Activated gamma-delta T cell treated with Interleukin-2 at 50 U/mL for 16 hours (primary cell): ENCODE measurements at regions not wholly inside any gene's neighbourhood (a gene's known extent, or its start where the extent isn't known, plus 50 kb on each side); places are given as distances from the start of the nearest gene placed in this dataset.
"Not testable (repeated sequence)": the region's sequence is repeated elsewhere in the genome, so short reads cannot be mapped to it uniquely, and the experiment has no call there.

Experiments used
- DNase-seq: peaks from one replicate; pipeline ENCODE4 v3.0.0-alpha.2; 2020

DNA sequence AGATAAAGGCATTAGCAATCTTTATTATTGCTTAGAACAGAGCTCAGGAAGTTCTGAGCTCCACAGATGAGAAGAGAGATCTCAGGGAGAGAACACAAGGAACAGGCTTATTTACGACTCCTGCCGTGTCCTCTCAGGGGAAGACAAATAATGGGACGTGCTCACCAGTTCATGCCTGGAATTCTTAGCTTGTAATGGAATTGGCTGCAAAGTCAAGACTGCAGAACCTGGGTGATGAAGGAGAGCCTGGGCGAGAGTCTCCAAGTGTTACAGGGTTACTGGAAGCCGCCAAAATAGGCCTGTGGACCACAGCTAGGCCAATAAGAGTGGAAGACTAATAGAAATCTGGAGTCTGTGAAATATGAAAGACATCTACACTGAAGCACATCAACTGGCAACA, 174.5 kb upstream of the ADAMTSL1 start:
- DNase-seq = no peak

DNA sequence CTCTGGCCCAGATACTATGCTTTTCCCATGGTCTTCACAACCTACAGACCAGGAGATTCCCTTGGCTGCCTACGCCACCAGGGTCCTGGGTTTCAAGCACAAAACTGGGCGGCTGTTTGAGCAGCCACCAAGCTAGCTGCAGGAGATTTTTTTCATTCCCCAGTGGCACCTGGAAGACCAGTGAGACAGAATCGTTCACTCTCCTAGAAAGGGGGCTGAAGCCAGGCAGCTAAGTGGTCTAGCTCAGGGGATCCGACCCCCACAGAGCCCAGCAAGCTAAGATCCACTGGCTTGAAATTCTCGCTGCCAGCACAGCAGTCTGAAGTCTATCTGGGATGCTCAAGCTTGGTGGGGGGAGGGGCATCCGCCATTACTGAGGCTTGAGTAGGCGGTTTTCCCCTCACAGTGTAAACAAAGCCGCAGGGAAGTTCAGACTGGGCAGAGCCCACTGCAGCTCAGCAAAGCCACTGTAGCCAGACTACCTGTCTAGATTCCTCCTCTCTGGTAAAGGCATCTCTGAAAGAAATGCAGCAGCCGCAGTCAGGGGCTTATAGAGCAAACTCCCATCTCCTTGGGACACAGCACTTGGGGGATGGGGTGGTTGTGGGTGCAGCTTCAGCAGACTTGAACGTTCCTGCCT, 168.7 kb upstream of the ADAMTSL1 start:
- DNase-seq = not testable (repeated sequence)

DNA sequence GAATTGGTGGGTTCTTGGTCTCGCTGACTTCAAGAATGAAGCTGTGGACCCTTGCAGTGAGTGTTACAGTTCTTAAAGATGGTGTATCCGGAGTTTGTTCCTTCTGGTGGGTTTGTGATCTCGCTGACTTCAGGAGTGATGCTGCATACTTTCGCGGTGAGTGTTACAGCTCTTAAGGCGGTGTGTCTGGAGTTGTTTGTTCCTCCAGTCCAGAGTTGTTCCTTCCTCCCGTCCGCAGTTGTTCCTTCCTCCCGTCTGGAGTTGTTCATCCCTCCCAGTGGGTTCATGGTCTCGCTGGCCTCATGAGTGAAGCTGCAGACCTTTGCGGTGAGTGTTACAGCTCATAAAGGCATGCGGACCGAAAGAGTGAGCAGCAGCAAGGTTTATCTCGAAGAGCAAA, 159.6 kb upstream of the ADAMTSL1 start:
- DNase-seq = no peak

DNA sequence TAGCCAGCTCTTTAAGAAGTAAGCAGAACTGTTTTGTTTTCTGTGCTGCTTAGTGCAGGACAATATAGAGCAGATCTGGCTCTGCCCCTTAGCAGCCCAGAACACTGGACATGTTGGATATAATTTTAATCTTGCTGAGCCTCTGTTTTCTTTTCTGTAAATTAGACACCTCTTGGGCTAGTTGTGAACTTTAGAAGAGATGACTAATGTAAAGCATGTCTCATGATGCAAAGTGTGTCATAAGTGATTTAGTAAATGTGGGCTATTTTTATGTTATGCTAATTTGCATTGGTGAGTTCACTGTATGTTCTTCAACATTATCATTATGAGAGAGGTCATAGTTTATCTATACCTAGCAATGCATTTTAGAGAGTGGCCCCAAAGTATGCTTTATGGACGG, 156.1 kb upstream of the ADAMTSL1 start:
- no peak for DNase-seq

DNA sequence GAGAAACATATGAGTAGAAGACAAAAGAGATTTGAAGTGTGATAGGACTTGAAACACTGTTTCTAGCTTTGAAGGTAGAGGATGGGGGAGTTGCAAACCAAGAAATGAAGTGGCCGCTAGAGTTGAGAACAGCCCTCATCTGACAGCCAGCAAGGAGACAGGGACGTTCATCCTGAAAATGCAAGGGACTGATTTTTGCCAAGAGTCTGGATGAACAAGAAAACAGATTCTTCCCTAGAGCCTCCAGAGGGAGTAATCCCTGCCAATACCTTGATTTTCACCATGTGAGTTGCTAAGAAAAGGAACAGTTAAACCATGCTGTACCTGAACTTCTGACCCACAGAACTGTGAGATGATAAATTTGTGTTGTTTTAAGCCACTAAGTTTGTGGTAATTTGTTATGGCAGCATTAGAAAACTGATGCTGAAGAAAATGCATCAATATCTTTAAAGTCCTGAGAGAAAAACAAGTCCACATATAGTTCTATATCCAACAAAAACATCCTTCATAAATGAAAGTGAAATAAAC, 154.0 kb upstream of the ADAMTSL1 start:
- no peak for DNase-seq

DNA sequence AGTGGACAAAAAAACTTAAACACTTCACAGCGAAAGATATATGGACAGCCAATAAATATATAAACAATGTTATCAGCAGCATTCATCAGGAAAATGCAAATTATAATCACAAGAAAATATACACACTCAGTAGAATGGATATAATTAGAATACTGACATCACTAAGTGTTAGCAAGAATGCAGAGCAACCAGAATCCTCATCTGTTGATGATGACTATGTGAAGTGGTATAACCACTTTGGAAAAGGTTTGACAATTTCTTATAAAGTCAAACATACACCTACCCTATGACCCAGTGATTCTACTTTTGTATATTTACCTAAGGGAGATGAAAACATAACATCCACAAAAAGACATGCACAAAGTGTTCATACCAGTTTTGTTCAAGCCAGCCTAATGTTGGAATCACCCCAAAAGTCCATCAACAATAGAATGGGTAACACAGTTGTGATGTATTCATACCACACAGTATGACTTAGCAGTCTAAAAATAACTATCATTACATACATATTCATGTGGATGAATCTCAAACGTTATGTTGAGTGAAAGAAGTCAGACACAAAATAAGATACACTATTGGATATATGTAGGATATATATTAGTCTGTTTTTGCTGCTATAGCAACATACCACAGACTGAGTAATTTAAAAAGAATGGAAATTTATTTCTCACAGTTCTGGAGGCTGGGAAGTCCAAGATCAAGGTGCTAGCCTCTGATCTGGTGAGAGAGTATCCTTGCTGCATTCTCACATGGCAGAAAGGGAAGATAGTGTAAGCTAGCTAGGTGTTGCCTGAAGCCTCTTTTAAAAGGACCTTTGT, 148.8 kb upstream of the ADAMTSL1 start:
- DNase-seq = no peak

DNA sequence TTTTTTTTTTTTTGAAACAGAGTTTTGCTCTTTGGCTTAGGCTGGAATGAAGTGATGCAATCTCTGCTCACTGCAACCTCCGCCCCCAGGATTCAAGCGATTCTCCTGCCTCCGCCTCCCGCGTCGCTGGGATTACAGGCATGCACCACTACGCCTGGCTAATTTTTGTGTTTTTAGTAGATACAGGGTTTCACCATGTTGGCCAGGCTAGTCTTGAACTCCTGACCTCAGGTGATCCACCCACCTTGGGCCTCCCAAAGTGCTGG, 148.3 kb upstream of the ADAMTSL1 start:
- not testable (repeated sequence) for DNase-seq

DNA sequence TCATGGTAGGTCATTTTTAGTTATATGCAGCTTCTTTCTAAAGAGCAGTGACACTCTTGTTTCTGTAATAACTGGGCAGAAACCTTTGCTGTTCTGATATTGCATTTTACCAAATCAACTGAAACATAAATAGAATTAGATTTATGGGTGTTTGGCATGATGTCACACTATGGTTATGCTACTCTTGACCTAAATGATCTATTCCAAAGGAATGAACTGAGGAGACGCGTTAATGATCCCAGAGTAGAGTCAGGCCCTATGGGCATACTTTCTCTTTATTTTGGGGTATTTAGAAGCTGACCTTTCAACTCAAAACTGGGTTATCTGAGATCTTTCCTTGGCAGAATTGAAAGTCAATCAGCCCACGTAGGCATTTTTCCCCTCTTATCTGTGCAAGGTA, 146.8 kb upstream of the ADAMTSL1 start:
- no peak for DNase-seq

DNA sequence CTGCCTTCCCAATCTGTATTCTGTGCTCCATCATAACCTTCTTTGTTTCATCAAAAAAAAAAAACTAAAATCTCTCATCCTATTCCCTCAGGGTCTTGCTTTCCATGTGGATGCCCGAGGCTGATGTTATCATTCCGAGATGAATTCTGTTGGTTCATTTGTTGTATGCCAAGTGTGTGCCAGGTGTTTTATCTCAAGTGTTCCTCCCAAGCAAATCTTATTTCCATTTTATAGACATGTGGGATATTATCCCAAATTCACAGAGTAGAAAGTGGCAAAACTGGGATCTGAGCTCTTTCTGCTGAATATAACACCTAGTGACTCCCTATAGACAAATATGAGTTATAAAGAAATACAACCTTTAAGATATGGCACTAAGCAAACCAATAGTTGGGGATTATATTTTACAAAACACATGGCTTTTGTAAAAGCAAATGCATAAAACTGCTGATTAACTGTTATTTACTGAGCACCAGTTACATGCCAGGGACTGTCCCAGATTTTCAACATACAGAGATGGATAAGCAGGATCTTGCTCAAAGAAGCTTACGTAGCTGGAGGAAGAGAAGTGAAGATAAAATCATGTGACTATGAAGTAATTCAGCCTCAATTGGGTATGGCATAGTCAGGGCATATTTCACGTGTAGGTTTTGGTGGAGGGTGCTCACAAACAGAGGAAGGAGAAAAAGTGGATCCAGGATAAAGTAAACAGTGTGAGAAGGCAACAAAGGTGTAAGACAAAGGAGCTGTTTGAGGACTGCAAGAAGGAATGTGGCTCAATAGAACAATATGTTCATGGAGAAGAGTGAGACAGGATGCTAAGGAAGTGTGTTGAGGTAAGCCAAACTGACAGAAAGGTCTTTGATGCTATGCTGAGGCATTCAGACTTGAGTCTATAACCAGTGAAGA, 143.3 kb upstream of the ADAMTSL1 start:
- no peak for DNase-seq

DNA sequence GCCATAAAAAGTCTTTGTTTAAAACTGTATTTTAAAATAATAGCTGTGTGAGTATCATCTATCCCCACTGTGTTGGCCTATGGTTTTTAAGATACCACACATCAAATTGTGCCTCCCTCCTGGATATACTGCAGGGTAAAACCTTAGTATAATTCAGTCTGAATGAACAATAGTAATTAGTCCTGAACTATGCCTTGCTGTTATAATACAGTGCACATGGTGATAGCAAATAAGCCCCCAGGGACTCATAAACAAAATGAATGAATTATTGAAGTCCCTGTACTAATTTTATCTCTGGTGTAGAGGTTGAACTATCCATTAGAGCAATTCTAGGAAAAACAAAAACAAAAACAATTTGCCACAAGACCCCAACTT, 142.7 kb upstream of the ADAMTSL1 start:
- no peak for DNase-seq

DNA sequence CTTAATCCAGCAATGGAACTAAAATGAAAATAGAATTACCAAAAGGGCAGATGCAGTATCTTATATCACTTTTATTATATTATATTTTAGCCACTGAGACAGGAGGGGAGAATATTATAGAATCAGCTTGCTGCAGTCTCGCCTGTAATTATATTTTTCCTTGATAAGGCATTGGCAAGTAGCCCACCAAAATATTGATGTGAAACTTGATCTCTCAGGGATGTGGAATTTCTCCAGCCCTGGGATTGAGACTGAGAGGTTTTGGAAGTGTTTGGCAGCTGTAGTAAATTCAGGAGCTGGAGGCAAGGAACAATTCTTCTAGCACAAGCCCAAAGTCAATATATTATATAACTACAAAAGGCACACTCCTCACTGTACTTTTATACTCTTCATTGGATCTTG, 142.1 kb upstream of the ADAMTSL1 start:
- DNase-seq = no peak

DNA sequence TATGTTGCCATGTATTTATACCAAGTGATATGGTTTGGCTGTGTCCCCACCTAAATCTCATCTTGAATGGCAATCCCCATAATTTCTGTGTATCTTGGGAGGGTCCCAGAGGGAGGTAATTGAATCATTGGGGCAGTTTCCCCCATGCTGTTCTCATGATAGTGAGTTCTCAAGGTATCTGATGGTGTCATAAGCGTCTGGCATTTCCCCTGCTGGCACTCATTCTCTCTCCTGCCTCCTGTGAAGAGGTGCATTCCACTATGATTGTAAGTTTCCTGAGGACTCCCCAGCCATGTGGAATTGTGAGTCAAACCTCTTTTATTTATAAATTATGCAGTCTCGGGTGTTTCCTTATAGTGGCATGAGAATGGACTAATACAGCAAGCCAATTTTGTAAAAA, 140.8 kb upstream of the ADAMTSL1 start:
- DNase-seq = no peak

DNA sequence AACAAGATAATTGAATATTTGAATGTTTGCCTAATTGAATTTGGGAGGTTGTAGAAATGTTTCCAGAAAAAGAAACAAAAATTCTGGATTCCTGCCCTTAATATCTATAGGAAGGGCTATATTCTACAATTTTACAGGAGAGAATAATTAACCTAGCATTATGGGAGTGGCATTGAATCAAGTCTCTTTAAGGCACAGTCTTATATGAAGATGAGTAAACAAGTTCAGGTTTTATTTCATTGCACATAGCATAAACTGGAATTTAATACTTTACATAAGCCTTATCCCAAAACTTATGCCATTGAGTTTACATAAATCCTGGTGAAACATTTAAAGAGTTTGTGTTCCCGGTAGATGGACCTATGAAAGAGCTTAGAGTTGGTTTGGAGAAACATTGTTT, 138.1 kb upstream of the ADAMTSL1 start:
- DNase-seq = no peak

DNA sequence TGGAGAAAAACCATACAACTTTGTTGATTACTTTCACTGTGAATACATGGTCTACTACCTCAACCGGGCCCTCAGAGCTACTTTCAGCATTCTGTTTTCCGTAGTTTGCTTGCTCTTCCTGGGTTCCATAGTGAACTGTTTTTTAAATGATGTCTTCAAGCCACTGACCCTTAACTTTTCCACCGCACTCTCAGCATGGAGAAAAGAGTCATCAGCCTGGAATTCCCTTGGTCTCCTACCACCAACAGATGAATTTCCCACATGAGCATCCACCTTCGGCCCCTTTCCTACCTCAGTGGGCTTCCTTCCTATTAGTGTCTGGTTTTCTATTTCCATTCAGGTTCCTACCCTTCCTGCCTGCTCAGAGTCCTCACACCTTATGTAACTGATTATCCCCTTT, 135.9 kb upstream of the ADAMTSL1 start:
- DNase-seq = no peak

DNA sequence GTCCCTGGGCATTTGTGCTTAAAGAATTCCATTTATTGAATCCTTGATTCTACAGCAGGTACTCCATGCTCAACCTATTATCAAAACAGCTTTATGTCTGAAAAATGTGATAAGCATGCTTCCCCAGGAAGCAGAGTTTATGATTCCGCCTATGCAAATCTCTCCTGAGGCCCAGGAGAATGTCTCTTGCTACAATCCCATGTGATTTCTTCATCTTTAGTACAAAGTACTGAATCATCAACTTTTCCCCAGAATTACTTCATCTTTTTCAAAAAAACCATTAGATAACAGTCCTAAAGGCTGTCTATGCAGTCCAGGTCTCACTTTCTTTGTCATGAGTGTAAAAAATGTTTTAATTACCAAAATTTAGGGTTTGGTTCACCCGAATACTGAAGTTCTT, 130.2 kb upstream of the ADAMTSL1 start:
- no peak for DNase-seq

DNA sequence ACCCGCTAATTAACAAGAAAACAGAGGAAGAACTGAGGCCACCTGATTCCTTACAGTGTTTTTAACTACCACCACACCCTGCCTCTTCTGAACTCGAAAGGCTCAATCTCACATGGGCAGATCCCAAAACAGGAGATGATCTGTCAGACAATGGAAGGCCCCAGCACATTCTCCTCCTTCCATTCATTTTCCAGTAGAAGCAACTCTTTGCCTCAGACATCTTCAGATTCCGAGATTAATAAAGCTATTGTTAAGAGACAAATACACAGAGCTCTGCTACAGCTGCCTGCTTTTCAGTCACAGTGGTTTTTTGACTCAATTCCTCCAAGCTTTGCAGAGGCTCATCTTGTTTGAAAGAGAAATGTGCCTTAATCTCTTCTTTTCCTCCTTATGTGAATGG, 127.2 kb upstream of the ADAMTSL1 start:
- no peak for DNase-seq

DNA sequence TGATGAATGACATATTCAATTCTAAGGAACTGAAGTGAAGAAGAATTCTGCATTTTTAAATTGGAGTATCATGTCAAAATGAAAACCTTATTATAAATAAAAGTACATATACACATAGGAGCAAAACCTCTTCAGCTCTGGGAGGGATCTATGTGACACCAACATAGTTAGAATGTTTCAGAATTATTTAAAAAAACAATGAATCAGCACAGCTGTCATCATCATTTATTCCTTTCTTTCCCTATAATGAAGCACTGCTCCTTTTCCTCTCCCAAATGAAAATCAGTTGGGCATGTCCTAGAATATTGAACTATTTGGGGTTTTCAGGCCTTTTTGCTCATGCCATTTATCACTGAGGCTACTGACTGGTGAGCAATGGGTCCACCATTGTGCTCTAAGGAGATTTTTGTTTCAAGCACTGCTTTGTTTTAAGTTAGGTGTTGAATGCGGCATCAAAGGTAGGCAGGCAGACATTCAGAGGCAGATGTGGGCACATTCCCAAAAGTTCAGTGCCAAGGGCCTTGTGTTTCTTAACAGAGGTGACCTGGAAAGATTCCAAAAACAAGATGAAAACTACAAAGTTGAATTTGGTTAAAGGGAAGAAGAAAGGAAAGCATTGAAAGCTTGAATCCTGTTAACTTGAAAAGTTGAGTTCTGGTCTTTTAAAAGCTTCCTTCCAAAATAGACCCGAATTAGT, 126.4 kb upstream of the ADAMTSL1 start:
- no peak for DNase-seq

DNA sequence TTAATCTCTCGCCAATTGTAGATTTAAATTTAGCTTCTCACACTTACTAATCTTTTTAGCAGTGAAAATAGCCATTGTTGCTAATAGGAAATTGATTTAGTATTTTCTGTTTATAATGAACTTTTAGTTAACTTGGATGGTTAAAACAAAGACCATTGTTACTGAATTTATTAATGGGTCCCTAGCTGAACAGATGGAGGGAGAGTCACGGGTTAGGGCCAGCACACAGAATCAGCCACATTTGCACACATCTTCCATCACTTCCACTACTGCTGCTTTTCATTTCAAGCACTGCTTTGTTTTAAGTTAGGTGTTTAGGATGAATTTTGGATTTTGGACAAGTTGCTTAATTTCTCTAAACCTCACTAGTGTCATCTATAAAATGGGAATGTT, 125.9 kb upstream of the ADAMTSL1 start:
- no peak for DNase-seq

DNA sequence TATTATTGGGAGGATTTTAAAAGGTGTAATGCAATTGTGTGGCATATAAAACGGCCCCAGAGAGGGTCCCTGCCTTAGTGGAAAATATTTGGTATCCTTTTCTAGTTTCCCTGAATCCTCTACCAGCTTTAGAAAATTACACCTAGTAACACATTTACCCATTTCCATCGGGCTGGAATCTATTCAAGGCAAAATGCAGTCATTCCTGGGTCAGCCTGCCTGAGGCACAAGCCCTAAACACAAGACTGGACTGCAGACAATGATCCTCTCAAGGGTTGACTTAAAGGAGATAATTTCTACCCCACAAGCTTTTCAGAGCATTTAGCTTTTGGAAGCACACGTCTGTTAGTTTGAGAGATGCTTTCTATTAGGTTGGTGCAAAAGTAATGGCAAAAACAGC, 124.4 kb upstream of the ADAMTSL1 start:
- DNase-seq = no peak

DNA sequence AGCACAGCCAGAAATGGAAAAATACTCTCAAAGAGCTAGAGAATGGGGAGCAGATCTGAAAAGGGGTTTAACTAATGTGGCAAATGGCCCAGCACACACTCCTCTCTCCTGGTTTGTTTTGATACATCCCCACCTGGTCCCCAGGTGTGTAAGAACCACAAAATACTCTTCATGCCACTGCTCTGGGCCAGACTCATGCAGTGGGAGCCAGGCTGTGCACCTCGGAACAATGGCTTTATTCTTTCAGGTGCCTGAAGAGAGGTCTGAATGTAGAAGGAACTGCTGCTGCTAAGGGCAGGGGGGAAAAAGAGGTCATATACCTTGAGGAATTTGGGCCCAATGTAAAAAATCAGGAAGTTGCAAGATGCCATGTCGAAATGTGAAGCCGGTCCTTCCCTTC, 123.9 kb upstream of the ADAMTSL1 start:
- DNase-seq = no peak

DNA sequence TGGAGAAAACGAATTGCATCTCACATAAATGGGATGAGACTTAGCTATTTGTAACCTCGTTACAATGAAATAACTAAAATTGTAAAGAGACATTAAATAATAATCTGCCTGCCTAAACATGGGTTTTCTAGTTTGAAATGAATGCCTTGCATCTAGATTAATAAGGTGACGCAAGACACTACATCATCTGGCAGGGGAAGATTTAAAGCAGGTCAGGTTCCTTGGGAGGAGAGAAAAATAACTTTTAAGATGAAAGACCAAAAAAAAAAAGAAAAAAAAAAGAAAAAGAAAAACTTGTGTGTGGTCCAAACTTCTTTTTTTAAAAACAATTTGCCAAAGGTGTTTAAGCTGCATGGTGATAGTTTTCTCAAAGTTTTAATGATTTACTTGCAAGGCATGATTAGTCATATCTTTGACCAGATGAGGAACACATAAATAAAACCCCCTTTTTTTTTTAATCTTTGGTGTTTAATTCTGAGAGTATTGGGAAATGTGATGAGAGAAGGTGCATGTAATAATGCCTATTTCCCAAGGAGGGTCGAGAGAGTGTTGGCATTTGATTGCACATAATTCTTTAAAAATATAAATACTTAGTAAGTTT, 122.9 kb upstream of the ADAMTSL1 start:
- DNase-seq = no peak

DNA sequence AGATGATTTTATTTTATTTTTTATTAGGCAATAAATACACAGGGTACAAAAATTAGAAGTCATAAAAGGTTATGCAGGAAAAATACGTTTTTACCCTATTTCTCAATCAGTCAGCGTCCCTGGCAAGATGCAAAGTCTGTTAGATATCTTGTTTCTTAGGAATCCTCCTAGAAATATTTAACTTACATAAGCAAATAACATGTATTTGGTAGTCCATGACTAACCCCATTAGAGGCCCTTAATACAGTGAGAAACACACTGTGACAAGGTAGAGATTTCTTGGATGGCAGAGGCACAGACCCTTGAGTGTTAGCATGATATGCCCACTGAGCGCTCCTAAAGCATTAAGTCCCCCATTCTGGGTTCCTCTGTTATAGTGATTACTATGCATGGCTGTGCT, 121.2 kb upstream of the ADAMTSL1 start:
- DNase-seq = no peak

DNA sequence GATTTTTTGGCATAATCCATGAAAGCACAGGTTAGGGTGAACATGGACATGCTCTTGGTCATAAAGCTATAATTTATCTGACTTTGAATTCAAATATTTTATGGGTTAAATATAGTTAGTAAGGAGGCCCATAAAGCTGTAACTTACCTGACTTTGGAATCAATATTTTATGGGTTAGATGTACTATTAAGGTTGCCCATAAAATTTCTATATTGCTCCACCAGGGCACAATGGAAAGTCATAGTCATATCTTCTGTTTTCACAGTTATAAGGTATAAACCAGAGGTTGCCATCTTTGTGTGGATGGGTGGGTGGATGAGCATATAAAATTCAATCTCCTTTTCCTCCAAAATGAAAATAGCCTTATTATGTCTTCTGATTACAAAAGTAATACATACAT, 120.5 kb upstream of the ADAMTSL1 start:
- DNase-seq = no peak
